Activated T-helper 1 cell treated with anti-CD3 and anti-CD28 coated beads, Interleukin-12 subunit alpha, Interleukin-12 subunit beta, Interleukin-2, Interleukin-4 antibody, amounts not matched to agents 30 ng/mL and 10 ng/mL and 1 ng/mL, durations not matched to agents 14 hours and 24 hours and 36 hours (primary cell): ENCODE measurements at regions not wholly inside any gene's neighbourhood (a gene's known extent, or its start where the extent isn't known, plus 50 kb on each side); places are given as distances from the start of the nearest gene placed in this dataset.
"Not testable (repeated sequence)": the region's sequence is repeated elsewhere in the genome, so short reads cannot be mapped to it uniquely, and the experiment has no call there.

Experiments used
- DNase-seq: peaks from one replicate; pipeline ENCODE4 v3.0.0; 2021; ENCODE audit warnings: low spot score
- H3K27ac Mint-ChIP-seq: one replicate; pipeline ENCODE4 v1.8.0; 2021; ENCODE audit warnings: mild to moderate bottlenecking, mixed read lengths
- H3K27me3 Mint-ChIP-seq: one replicate; pipeline ENCODE4 v1.8.0; 2022; ENCODE audit warnings: mild to moderate bottlenecking, moderate library complexity, mixed read lengths; ENCODE audit not compliant: insufficient read depth
- H3K36me3 Mint-ChIP-seq: one replicate; pipeline ENCODE4 v1.8.0; 2021; ENCODE audit warnings: low read depth, mixed read lengths
- H3K4me1 Mint-ChIP-seq: one replicate; pipeline ENCODE4 v1.8.0; 2021; ENCODE audit warnings: low read depth, mixed read lengths
- H3K4me3 Mint-ChIP-seq: one replicate; pipeline ENCODE4 v1.8.0; 2021; ENCODE audit warnings: mild to moderate bottlenecking, moderate library complexity, mixed read lengths
- H3K9me3 Mint-ChIP-seq: one replicate; pipeline ENCODE4 v1.8.0; 2021; ENCODE audit warnings: mixed read lengths
- intact Hi-C: fragments of 100-400 bp; cut with micrococcal nuclease; formaldehyde crosslinking; loops from one replicate; pipeline ENCODE4 v1.15.1; 2024

DNA sequence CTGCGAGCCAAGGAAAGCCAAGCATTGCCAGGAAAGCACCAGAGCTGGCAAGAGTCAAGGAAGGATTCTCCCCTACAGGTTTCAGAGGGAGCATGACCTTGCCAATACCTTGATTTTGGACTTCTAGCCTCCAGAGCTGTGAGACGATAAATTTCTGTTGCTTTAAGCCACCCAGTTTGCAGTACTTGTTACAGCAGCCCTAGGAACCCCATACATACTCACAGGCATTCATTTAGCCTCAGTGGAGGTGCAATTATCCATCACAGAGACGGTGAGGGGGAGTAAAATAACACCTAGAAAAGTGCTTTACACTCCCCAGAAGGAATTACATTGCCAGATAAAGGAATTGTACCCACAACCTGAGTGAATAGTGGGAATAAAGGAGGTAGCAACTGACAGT, 167.4 kb upstream of the NFIA start:
- Mint-ChIP-seq H3K27ac (no peak overlapping the region), H3K9me3 (no peaks in the 10 kb centered on the region), H3K36me3 (no peaks in the 10 kb centered on the region), H3K27me3 (peaks cover 2% of the 10 kb centered on the region), H3K4me3 (no peak overlapping the region), H3K4me1 (no peaks in the 10 kb centered on the region)
- intact Hi-C loops, result no loop called here
- no peak for DNase-seq

GRCh38 chr1:60913708-60914107, 168.7 kb upstream of the NFIA start:
- H3K27me3 Mint-ChIP-seq, intact Hi-C loops: not testable (repeated sequence)

DNA sequence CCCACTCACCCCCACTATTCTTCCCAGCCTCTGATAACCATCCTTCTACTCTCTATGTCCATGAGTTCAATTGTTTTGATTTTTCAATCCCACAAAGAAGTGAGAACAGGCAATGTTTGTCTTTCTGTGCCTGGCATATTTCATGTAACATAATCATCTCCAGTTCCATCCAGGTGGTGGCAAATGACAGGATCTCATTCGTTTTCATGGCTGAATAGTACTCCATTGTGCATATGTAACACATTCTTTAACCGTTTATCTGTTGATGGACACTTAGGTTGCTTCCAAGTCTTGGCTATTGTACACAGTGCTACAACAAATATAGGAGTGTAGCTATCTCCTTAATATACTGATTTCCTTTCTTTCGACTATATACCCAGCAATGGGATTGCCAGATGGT, 169.3 kb upstream of the NFIA start:
- Mint-ChIP-seq H3K27me3 (peaks cover 2% of the 10 kb centered on the region), H3K27ac (no peak overlapping the region), H3K4me3 (no peak overlapping the region), H3K4me1 (no peaks in the 10 kb centered on the region), H3K36me3 (no peaks in the 10 kb centered on the region), H3K9me3 (no peaks in the 10 kb centered on the region)
- DNase-seq, result no peak
- intact Hi-C loops, result no loop called here

More at GRCh38 chr1:60913708-60914107, 168.7 kb upstream of the NFIA start:
- not testable (repeated sequence) for DNase-seq, H3K4me3 Mint-ChIP-seq, H3K27ac Mint-ChIP-seq, H3K4me1 Mint-ChIP-seq, H3K9me3 Mint-ChIP-seq, H3K36me3 Mint-ChIP-seq

DNA sequence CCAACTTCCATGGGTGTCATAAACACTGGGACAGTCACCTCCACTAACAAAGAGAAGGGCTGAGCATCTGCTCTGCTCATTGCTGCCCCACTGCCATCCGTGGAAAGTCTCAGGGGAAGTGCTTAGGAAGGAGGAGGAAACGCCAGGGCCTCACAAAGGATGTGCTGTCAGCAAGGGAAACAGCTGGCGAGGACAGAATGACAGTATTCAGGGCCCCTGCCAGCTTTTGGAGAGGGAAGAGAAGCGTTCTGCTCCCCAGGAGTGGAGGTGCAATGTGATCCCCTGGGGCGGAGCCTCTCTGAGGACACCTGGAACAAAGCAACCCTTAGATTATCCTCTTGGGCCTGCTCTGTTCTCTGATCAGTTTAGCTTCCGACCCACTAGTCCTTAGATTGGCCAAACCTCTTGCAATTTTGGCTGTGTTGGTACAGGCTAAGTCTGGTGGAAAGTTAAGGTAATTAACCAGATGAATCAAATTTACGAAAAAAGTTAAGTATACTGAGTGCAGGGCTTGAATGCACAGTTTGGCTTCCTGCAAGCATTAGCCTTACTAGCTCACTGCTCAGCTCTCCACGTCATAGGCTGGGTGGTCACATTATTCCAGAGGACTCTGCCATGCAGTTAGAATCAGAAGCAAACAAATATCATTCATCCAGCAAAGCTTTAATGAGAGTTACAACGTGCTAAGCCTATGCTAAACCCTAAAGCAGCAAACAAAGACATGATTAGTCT, 170.2 kb upstream of the NFIA start:
- intact Hi-C loops, result no loop called here
- Mint-ChIP-seq H3K27ac (no peak overlapping the region), H3K9me3 (no peaks in the 10 kb centered on the region), H3K27me3 (peaks cover 2% of the 10 kb centered on the region), H3K4me3 (no peak overlapping the region), H3K4me1 (no peaks in the 10 kb centered on the region), H3K36me3 (no peaks in the 10 kb centered on the region)
- no peak for DNase-seq

DNA sequence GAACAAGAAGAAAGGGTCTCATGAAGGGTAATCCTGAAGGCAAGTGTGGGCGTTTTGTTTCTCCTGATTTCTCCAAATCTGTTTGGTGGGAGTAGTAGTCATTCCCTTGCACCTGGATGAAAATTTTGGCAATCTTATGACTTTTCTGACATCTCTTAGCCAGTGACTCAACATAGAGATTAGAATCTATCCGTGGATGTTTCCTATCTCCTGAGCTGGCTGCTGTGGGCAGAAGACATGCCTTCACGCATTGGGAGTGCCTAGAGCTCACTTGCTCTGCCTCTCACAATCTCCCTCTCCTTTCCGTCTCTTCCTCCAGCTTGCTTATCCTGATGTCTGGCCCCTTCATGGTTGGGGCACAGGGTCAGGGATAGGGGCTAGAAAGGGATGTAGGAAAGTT, 174.2 kb upstream of the NFIA start:
- Mint-ChIP-seq H3K9me3 (no peaks in the 10 kb centered on the region), H3K4me1 (no peaks in the 10 kb centered on the region), H3K4me3 (no peak overlapping the region), H3K36me3 (no peaks in the 10 kb centered on the region), H3K27me3 (peaks cover 2% of the 10 kb centered on the region), H3K27ac (no peak overlapping the region)
- no peak for DNase-seq
- intact Hi-C loops, result no loop called here

DNA sequence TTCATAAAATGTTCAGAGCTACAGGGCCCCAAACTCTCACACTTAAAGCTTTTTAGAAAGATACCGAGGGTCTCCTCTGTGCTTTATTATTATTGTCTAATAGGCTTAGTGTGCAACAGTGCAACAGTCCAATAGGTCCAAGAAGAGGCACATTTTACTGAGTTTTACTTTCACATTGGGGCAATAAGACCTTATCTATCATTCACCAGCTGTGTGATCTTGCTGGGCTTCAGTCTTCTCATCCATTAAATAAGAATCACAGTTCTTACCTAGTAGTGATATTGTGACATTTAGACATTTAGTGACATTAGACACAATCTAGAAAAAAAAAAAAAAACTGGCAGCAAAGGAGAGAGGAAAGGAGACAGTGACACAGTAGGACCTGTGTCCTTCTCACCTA, 175.8 kb upstream of the NFIA start:
- Mint-ChIP-seq H3K27ac (no peak overlapping the region), H3K27me3 (no peaks in the 10 kb centered on the region), H3K36me3 (no peaks in the 10 kb centered on the region), H3K9me3 (no peaks in the 10 kb centered on the region), H3K4me3 (no peak overlapping the region), H3K4me1 (no peaks in the 10 kb centered on the region)
- DNase-seq, result no peak
- intact Hi-C loops, result no loop called here

GRCh38 chr1:60906039-60906438, 176.3 kb upstream of the NFIA start:
- Mint-ChIP-seq H3K9me3 (no peaks in the 10 kb centered on the region), H3K4me3 (no peak overlapping the region), H3K27me3 (no peaks in the 10 kb centered on the region), H3K4me1 (no peaks in the 10 kb centered on the region), H3K36me3 (no peaks in the 10 kb centered on the region), H3K27ac (no peak overlapping the region)
- intact Hi-C loops, result no loop called here
- DNase-seq, result no peak

DNA sequence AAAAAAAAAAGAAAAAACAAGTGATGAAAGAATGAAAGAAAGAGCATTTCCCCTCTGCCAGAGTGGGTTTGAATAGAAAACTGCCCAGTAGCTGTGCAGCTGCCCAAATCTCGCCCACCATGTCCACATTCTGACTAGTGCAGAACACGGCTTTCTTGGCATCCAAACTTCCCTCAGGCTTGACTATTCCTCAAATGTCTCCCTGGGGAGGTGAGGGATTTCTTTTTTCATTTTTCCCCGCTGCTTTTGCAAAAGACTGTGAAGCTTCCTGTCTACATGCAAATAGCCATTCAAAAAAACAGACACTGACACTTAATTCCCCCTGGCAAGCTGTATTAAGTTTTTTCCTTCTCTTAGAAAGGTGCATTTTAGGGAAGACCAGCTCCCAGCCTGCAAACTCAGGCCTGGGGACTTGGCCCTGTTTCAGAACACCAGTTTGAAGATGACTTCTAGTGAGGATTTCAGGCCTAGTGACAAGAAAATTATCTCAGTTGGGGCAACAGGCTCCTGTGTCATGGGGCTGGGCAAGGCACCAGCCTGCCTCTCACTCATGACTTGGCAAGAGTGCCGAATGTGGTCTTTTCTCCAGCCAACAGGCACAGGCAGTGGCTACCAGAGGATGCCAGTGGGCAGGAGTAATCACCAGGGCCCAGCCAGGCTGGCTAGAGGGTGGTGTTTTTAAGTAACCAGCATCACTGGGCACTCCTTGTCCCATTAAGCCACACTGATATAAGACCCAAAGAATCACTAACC, 178.1 kb upstream of the NFIA start:
- H3K9me3 Mint-ChIP-seq, result no peaks in the 10 kb centered on the region
- no peaks in the 10 kb centered on the region for H3K27me3 Mint-ChIP-seq
- no peak overlapping the region for H3K4me3 Mint-ChIP-seq
- intact Hi-C loops, result no loop called here
- no peak for DNase-seq
- H3K36me3 Mint-ChIP-seq, result no peaks in the 10 kb centered on the region
- no peak overlapping the region for H3K27ac Mint-ChIP-seq
- H3K4me1 Mint-ChIP-seq, result no peaks in the 10 kb centered on the region

GRCh38 chr1:60903591-60903990, 178.8 kb upstream of the NFIA start:
- H3K4me3 Mint-ChIP-seq, result no peak overlapping the region
- no peak overlapping the region for H3K27ac Mint-ChIP-seq
- H3K36me3 Mint-ChIP-seq, result no peaks in the 10 kb centered on the region
- H3K9me3 Mint-ChIP-seq, result no peaks in the 10 kb centered on the region
- intact Hi-C loops, result no loop called here
- no peak for DNase-seq
- no peaks in the 10 kb centered on the region for H3K27me3 Mint-ChIP-seq
- H3K4me1 Mint-ChIP-seq, result no peaks in the 10 kb centered on the region

DNA sequence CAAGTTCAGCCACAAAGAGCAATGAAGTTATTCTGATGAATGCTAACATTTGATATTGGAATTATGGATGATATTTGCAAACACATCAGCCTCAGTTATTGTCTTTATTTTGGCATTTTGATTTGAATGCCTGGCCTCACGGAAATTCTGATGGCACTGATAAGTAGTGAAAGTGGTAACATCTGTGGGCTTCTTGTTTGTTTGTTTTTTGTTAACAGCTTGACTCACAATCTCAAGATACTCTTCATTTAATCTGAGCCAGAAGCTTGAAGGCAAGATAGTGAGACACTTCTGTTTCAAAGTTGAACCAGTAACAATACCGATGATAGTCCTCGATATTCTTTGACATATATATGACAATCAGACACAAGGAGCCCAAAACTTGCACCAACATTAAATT, 182.9 kb upstream of the NFIA start:
- intact Hi-C loops, result loop anchor here (2.0 kb wide), 1 partner anchor 419 kb away; no protein-coding TSS in a partner anchor
- Mint-ChIP-seq H3K27ac (no peak overlapping the region), H3K27me3 (peaks cover 2% of the 10 kb centered on the region), H3K36me3 (no peaks in the 10 kb centered on the region), H3K4me1 (no peaks in the 10 kb centered on the region), H3K9me3 (no peaks in the 10 kb centered on the region), H3K4me3 (no peak overlapping the region)
- DNase-seq, result no peak

DNA sequence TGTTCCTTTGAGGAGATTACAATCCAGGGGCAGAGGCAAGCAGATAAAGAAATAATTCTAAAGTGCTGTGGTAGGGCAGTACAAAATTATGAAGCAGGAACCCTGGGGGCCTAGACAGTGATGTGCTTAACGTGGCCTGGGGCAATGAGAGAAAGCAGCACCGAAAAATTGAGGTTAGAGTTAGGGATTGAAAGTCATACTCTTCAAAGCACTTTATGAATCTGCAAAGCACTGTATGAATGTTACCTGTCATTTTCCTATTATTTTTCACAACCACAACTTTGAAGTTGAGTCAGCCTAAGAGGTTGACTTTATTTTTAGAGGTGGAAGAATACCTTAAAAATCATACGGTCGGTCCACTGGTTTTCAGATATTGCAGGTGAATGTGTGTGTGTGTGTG, 183.4 kb upstream of the NFIA start:
- Mint-ChIP-seq H3K4me3 (no peak overlapping the region), H3K4me1 (no peaks in the 10 kb centered on the region), H3K9me3 (no peaks in the 10 kb centered on the region), H3K27me3 (peaks cover 2% of the 10 kb centered on the region), H3K27ac (no peak overlapping the region), H3K36me3 (no peaks in the 10 kb centered on the region)
- no peak for DNase-seq
- intact Hi-C loops, result loop anchor here (2.0 kb wide), 1 partner anchor 420 kb away; no protein-coding TSS in a partner anchor

- intact Hi-C loops, result loop anchor here (2.0 kb wide), 1 partner anchor 420 kb away; no protein-coding TSS in a partner anchor
- Mint-ChIP-seq H3K27ac (no peak overlapping the region), H3K4me1 (no peaks in the 10 kb centered on the region), H3K27me3 (peaks cover 2% of the 10 kb centered on the region), H3K9me3 (no peaks in the 10 kb centered on the region), H3K4me3 (no peak overlapping the region), H3K36me3 (no peaks in the 10 kb centered on the region)
- DNase-seq, result no peak
Measured at GRCh38 chr1:60898413-60898812, 183.9 kb upstream of the NFIA start.

DNA sequence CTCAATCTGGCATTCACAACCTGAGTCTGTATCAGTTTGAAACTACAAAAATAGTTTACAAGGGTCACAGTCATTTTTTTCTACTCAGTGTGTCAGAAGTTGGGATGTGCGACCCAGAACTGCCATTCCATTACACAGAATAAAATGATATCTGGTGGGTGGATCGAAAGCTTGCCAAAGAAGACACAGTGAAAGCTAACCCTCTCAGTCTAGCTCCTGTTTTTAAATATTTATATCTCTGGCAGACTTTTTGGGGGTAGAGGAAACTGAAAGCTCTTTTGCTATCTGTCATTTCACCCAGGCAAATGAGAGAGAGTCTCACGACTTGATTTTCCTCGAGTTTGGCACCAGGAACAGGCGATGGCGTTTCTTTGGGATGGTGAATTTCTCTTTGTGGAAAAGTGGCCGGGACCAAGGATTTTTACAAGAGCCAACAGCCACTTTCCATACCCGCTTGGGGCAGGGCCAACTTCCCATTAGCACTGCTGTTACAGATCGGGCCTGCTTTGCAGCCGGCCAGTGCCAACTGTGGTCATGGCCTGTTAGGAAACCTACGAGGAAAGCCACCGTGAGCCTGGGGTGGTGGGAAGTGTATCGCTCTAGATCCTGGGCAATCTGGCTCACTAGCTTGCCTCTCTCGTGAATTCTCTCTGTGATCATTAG, 185.5 kb upstream of the NFIA start:
- Mint-ChIP-seq H3K4me1 (no peaks in the 10 kb centered on the region), H3K4me3 (no peak overlapping the region), H3K36me3 (no peaks in the 10 kb centered on the region), H3K9me3 (no peaks in the 10 kb centered on the region), H3K27me3 (peaks cover 6% of the 10 kb centered on the region), H3K27ac (no peak overlapping the region)
- intact Hi-C loops, result no loop called here
- DNase-seq, result no peak
